OCI-LY3 (cell line): ENCODE measurements at regions not wholly inside any gene's neighbourhood (a gene's known extent, or its start where the extent isn't known, plus 50 kb on each side); places are given as distances from the start of the nearest gene placed in this dataset.

ENCODE experiments used
- CTCF ChIP-seq: fragments of 200-600, 300-600 bp; sonication (generic); IDR thresholded peaks from 2 replicates; pipeline ENCODE4 v1.5.1; 2014; ENCODE audit warnings: antibody characterized with exemption, low read length, low read depth
- EZH2phosphoT487 ChIP-seq: fragments of 200-600 bp; shearing (Covaris generic); IDR thresholded peaks from 2 replicates; pipeline ENCODE4 v1.6.1; 2018; ENCODE audit warnings: antibody characterized with exemption, mixed run types, low read depth

- no peak for TF ChIP-seq CTCF
- TF ChIP-seq EZH2phosphoT487, result no peak
Measured at GRCh38 chr18:34397286-34397896, 172.7 kb upstream of the NOL4 start.
